ENCODE measurements at regions not wholly inside any gene's neighbourhood (a gene's known extent, or its start where the extent isn't known, plus 50 kb on each side); places are given as distances from the start of the nearest gene placed in this dataset.

DNA sequence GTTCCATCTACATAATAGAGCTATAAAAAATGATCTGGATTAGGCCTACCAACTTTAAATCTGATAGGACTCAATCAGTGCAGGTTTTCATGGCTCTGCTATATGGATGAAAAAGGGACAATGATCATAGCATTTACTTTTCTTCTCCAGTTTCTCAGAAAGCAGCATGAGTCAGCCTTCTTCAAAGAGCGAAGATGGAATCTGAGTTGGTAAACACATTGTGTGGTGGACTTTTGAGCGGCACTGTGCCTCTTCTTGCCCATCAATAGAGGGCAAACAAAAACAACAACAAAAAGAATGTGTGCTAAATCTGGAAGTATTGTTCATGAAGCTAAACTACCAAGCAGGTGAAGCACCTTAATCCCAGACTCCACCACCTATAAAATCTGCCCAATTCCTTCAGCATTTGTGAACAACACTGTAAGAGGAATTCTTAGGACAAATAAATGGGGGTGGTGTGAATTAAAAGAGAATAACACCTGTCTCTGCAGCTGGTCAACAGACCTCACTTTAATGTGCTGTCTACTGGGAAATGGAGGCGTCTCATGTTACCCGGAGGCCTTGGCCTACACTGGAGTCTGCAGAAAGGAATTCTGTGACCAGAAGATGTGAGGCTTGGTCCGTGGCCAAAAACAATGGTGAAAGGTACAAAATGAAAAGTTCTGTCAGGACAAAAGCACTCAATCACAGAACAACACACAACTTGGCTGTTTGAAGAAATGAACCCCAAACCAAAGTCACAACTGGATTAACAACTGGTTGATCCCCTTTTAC is 609.0 kb downstream of the IRS1 start (continued):
- TF ChIP-seq KLF13 (CRISPR knock-in tag; IDR thresholded peaks at IDR 0.05) (no peak), ZNF766 (CRISPR knock-in tag; IDR thresholded peaks at IDR 0.05; ENCODE audit: borderline replicate concordance) (no peak), HIVEP1 (CRISPR knock-in tag; IDR thresholded peaks at IDR 0.05) (no peak), POLR2A (IDR thresholded peaks at IDR 0.05; ENCODE audit: insufficient read depth in 1 of 2, low read depth in 2 of 2, low read length in 2 of 2) (no peak), MXD4 (CRISPR knock-in tag; IDR thresholded peaks at IDR 0.05) (no peak), PPARG (CRISPR knock-in tag; conservative IDR thresholded peaks at IDR 0.05) (peak; percentile 46; the same call in 1 of the 2 replicates), MEF2D (CRISPR knock-in tag; IDR thresholded peaks at IDR 0.05) (peak; percentile 85), PRDM10 (CRISPR knock-in tag; IDR thresholded peaks at IDR 0.05; ENCODE audit: low read depth) (no peak), JUND (CRISPR knock-in tag; IDR thresholded peaks at IDR 0.05) (peak; percentile 84), JUNB (CRISPR knock-in tag; IDR thresholded peaks at IDR 0.05; ENCODE audit: borderline replicate concordance) (no peak), PRPF4 (IDR thresholded peaks at IDR 0.05; ENCODE audit: low read depth, low read length, poor library complexity, severe bottlenecking) (no peak), ZSCAN22 (CRISPR knock-in tag; IDR thresholded peaks at IDR 0.05) (no peak), ZNF17 (CRISPR knock-in tag; IDR thresholded peaks at IDR 0.05) (no peak), ZZZ3 (CRISPR knock-in tag; IDR thresholded peaks at IDR 0.05; ENCODE audit: borderline replicate concordance) (no peak), XBP1 (CRISPR knock-in tag; IDR thresholded peaks at IDR 0.05) (no peak), RBM22 (optimal IDR thresholded peaks at IDR 0.05; ENCODE audit: low read length) (no peak), ZNF567 (CRISPR knock-in tag; IDR thresholded peaks at IDR 0.05; ENCODE audit: borderline replicate concordance) (no peak), ZBTB25 (CRISPR knock-in tag; IDR thresholded peaks at IDR 0.05) (peak; percentile 47; the same call in 1 of the 2 replicates)
- TF ChIP-seq, protein P1, sequence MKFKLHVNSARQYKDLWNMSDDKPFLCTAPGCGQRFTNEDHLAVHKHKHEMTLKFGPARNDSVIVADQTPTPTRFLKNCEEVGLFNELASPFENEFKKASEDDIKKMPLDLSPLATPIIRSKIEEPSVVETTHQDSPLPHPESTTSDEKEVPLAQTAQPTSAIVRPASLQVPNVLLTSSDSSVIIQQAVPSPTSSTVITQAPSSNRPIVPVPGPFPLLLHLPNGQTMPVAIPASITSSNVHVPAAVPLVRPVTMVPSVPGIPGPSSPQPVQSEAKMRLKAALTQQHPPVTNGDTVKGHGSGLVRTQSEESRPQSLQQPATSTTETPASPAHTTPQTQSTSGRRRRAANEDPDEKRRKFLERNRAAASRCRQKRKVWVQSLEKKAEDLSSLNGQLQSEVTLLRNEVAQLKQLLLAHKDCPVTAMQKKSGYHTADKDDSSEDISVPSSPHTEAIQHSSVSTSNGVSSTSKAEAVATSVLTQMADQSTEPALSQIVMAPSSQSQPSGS (CRISPR knock-in tag; IDR thresholded peaks at IDR 0.05) = no peak
- TF ChIP-seq, protein P2, sequence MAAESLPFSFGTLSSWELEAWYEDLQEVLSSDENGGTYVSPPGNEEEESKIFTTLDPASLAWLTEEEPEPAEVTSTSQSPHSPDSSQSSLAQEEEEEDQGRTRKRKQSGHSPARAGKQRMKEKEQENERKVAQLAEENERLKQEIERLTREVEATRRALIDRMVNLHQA (CRISPR knock-in tag; IDR thresholded peaks at IDR 0.05) = no peak
- TF ChIP-seq, protein P3, sequence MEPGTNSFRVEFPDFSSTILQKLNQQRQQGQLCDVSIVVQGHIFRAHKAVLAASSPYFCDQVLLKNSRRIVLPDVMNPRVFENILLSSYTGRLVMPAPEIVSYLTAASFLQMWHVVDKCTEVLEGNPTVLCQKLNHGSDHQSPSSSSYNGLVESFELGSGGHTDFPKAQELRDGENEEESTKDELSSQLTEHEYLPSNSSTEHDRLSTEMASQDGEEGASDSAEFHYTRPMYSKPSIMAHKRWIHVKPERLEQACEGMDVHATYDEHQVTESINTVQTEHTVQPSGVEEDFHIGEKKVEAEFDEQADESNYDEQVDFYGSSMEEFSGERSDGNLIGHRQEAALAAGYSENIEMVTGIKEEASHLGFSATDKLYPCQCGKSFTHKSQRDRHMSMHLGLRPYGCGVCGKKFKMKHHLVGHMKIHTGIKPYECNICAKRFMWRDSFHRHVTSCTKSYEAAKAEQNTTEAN (CRISPR knock-in tag; conservative IDR thresholded peaks at IDR 0.05) = no peak
